ENCODE measurements at regions not wholly inside any gene's neighbourhood (a gene's known extent, or its start where the extent isn't known, plus 50 kb on each side); places are given as distances from the start of the nearest gene placed in this dataset.

DNA sequence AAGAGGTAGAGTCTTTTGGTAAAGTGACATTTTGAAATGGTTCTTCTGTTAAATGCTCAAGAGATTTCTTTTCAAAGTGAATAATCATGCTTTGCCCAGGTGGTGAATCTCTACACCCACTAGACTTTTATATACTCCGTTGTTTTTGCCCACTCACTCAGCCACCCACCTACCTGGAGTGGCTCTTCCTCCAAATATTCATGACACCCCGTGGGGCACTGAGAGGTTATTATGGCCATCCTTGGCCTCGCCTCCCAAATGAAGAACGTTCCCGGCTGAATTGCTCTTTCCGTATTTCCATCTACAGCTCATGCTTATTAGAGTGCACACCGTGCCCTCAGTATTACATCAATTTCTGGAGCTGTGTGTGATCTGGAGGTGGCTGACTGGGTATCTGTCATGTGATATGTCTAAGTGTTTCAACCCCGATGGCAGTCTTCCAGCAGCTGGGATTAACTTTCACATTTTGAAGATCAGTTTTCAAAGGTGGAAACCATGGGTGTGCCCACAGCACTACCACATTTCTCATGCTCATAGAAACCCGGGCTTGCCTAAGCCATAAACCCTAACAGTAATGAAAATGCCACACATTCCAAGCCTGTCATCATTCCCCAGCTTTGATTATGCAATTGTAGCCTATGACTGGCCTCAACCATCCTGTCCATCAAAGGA, 406.6 kb upstream of the MMADHC start:
- Histone ChIP-seq H3K27me3 (ENCODE audit: insufficient read depth, low read length) (no peaks in the 10 kb centered on the region), H3K4me3 (ENCODE audit: low read depth, low read length) (no peak overlapping the region), H3K27ac (ENCODE audit: low read depth, low read length) (no peak overlapping the region), H3K36me3 (ENCODE audit: insufficient read depth, low read length) (no peaks in the 10 kb centered on the region), H2AFZ (ENCODE audit: low read length, unreplicated experiment) (no peak overlapping the region), H3K79me2 (ENCODE audit: control insufficient read depth, insufficient read depth, low read length, unreplicated experiment) (no peaks in the 10 kb centered on the region), H3K4me1 (ENCODE audit: control insufficient read depth, insufficient read depth, low read length, unreplicated experiment) (peaks cover 43% of the 10 kb centered on the region)

DNA sequence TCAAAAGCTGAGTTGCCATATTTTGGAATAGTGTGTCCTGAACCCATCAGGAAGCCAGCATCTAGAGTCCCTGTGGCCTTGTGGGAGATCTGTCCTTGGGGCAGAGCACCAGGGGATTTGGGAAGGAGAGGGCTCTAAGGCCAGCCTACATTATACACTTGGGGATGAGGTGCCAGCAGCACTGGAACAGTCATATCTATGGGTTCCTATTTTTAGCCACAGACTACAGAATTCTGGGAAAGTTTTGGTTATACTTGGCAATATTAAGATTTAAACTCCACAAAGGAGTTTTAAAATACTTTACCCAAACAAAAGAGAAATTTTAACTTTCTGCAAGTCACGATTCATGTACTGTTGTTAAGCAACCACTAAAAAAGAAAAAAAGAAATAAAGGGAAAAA, 405.7 kb upstream of the MMADHC start:
- H3K4me3 ChIP-seq (ENCODE audit: low read depth, low read length): no peak overlapping the region
- H2AFZ ChIP-seq (ENCODE audit: low read length, unreplicated experiment): no peak overlapping the region
- H3K4me1 ChIP-seq (ENCODE audit: control insufficient read depth, insufficient read depth, low read length, unreplicated experiment): peaks cover 49% of the 10 kb centered on the region

DNA sequence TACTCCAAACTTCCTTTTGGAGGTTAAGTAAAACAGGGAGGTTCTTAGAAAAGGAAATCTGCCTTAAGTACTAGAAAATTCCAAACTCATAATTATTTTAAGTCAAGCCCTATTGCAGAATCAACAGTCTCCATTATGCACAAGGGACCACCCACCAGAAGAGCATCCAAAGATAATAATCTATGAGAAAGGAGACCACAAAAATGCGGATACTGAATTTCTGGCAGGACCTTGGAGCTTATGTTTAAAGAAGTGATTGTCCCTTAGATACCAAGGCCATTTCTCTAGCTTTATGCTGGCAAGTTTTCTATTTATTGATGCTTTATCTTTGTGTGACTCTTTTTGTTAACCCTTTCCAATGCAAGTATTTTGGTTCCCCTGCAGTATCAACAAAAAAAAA, 404.0 kb upstream of the MMADHC start:
- no peak overlapping the region for H3K27ac ChIP-seq (ENCODE audit: low read depth, low read length)
- H3K4me3 ChIP-seq (ENCODE audit: low read depth, low read length): no peak overlapping the region
- H3K36me3 ChIP-seq (ENCODE audit: insufficient read depth, low read length): no peaks in the 10 kb centered on the region
- H2AFZ ChIP-seq (ENCODE audit: low read length, unreplicated experiment): no peak overlapping the region
- no peaks in the 10 kb centered on the region for H3K79me2 ChIP-seq (ENCODE audit: control insufficient read depth, insufficient read depth, low read length, unreplicated experiment)
- no peaks in the 10 kb centered on the region for H3K27me3 ChIP-seq (ENCODE audit: insufficient read depth, low read length)
- H3K4me1 ChIP-seq (ENCODE audit: control insufficient read depth, insufficient read depth, low read length, unreplicated experiment): peaks cover 49% of the 10 kb centered on the region

More for the DNA sequence above, 405.7 kb upstream of the MMADHC start:
- no peaks in the 10 kb centered on the region for H3K79me2 ChIP-seq (ENCODE audit: control insufficient read depth, insufficient read depth, low read length, unreplicated experiment)
- H3K36me3 ChIP-seq (ENCODE audit: insufficient read depth, low read length): no peaks in the 10 kb centered on the region
- H3K27ac ChIP-seq (ENCODE audit: low read depth, low read length): no peak overlapping the region
- no peaks in the 10 kb centered on the region for H3K27me3 ChIP-seq (ENCODE audit: insufficient read depth, low read length)

DNA sequence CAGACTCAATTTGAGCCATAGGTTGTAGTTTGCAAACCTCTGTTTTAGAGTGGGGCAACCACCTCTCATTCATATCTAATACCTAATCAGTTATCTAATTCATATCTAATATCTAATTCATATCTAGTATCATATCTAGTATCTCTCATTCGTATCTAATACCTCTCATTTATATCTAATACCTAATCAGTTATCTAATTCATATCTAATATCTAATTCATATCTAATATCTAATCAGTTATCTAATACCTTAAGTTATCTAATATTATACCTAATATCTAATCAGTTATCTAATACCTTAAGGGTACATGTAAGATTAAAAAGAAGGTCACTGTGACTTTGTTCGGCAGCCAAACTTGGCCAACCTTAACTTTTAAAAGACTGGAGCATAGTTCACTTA, 403.4 kb upstream of the MMADHC start:
- no peaks in the 10 kb centered on the region for H3K79me2 ChIP-seq (ENCODE audit: control insufficient read depth, insufficient read depth, low read length, unreplicated experiment)
- no peak overlapping the region for H3K4me3 ChIP-seq (ENCODE audit: low read depth, low read length)
- H3K27me3 ChIP-seq (ENCODE audit: insufficient read depth, low read length): no peaks in the 10 kb centered on the region
- peaks cover 49% of the 10 kb centered on the region for H3K4me1 ChIP-seq (ENCODE audit: control insufficient read depth, insufficient read depth, low read length, unreplicated experiment)
- H3K27ac ChIP-seq (ENCODE audit: low read depth, low read length): no peak overlapping the region
- no peak overlapping the region for H2AFZ ChIP-seq (ENCODE audit: low read length, unreplicated experiment)
- H3K36me3 ChIP-seq (ENCODE audit: insufficient read depth, low read length): no peaks in the 10 kb centered on the region

DNA sequence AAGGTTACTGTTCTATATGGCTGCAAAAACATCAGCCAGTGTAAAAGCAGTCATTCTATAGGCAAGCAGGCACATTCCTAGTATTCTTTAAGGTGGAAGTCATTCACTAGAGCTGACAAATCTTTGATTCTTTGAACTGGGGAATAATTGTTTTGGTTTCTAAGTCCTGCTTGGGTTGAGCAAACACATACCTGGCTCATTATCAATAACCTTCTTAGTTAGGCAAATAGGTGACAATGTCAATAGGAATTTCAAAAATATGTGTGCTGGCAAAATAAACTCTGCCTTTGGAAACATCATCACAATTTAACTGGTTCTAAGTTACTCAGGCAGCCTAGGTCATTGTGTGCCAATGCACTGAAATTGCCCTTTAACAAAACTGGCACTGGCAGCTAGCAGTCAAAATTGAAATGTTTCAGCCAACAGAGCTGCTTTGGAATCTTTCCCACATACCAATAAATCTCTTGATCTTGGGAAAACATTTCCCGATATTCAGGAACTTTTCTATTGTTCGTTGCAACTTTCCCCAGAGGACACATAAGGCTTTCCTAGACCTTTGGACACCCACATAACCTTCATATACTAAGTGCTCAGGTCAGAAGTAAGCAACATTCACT, 402.0 kb upstream of the MMADHC start:
- no peaks in the 10 kb centered on the region for H3K36me3 ChIP-seq (ENCODE audit: insufficient read depth, low read length)
- no peaks in the 10 kb centered on the region for H3K27me3 ChIP-seq (ENCODE audit: insufficient read depth, low read length)
- H3K4me1 ChIP-seq (ENCODE audit: control insufficient read depth, insufficient read depth, low read length, unreplicated experiment): peaks cover 45% of the 10 kb centered on the region
- H3K4me3 ChIP-seq (ENCODE audit: low read depth, low read length): peak overlapping the region; percentile 19; the same call in 1 of the 2 replicates
- H2AFZ ChIP-seq (ENCODE audit: low read length, unreplicated experiment): peak overlapping the region; percentile 58
- H3K79me2 ChIP-seq (ENCODE audit: control insufficient read depth, insufficient read depth, low read length, unreplicated experiment): no peaks in the 10 kb centered on the region
- peak overlapping the region; percentile 56 for H3K27ac ChIP-seq (ENCODE audit: low read depth, low read length)

DNA sequence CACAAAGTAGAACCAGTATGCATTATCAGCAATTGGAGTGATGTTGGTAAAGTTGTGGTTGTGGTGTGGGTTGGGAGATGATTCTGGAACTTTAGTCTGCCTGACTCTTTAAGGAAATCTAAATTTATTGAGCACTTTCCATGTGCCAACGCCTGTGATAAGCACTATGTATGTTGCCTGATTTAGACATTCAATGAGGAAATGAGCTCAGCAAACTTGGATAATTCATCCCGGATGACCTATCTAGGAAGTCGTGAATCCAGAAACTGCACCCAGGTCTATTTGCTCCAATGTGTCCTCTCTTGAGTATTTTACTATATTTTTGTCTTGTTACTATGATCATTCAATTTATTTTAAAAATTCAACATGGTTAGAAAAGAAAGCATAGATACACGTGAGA, 400.8 kb upstream of the MMADHC start:
- Histone ChIP-seq H3K27ac (ENCODE audit: low read depth, low read length) (no peak overlapping the region), H3K4me1 (ENCODE audit: control insufficient read depth, insufficient read depth, low read length, unreplicated experiment) (peaks cover 35% of the 10 kb centered on the region), H3K36me3 (ENCODE audit: insufficient read depth, low read length) (no peaks in the 10 kb centered on the region), H3K79me2 (ENCODE audit: control insufficient read depth, insufficient read depth, low read length, unreplicated experiment) (no peaks in the 10 kb centered on the region), H3K4me3 (ENCODE audit: low read depth, low read length) (no peak overlapping the region), H2AFZ (ENCODE audit: low read length, unreplicated experiment) (no peak overlapping the region), H3K27me3 (ENCODE audit: insufficient read depth, low read length) (no peaks in the 10 kb centered on the region)

DNA sequence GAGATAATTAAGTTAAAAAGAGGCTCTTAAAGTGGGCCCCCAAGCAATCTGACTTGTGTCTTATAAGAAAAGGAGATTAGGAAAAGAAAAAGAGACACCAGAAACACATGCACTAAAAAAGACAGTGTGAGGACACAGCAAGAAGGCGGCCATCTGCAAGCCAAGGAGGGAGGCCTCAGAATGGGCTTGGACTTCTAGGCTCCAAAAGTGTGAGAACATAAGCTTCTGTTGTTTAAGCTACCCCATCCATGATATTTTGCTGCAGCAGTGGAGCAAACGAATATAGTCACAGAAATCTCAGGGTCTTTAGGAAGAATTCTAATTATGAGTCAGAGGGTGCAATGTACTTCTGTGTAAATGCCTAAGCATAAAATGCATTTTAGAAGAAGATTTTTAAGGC, 399.3 kb upstream of the MMADHC start:
- no peak overlapping the region for H2AFZ ChIP-seq (ENCODE audit: low read length, unreplicated experiment)
- no peak overlapping the region for H3K4me3 ChIP-seq (ENCODE audit: low read depth, low read length)
- no peaks in the 10 kb centered on the region for H3K36me3 ChIP-seq (ENCODE audit: insufficient read depth, low read length)
- H3K27ac ChIP-seq (ENCODE audit: low read depth, low read length): no peak overlapping the region
- H3K79me2 ChIP-seq (ENCODE audit: control insufficient read depth, insufficient read depth, low read length, unreplicated experiment): no peaks in the 10 kb centered on the region
- no peaks in the 10 kb centered on the region for H3K27me3 ChIP-seq (ENCODE audit: insufficient read depth, low read length)
- H3K4me1 ChIP-seq (ENCODE audit: control insufficient read depth, insufficient read depth, low read length, unreplicated experiment): peaks cover 27% of the 10 kb centered on the region

DNA sequence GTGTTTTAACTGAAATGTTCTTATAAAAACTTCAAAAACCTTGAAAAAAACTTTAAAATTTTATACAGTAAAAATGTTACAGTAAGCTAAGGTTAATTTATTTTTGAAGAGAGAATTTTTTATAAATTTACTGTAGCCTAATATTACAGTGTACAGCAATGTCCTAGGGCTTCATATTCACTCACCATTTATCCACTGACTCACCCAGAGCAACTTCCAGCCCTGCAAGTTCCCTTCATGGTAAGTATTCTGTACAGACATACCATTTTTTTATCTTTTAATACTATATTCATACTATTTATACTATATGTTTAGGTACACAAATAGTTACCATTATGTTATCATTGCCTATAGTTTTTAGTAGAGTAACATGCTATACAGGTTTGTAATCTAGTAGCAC, 396.7 kb upstream of the MMADHC start:
- Histone ChIP-seq H3K27ac (ENCODE audit: low read depth, low read length) (no peak overlapping the region), H3K36me3 (ENCODE audit: insufficient read depth, low read length) (no peaks in the 10 kb centered on the region), H3K27me3 (ENCODE audit: insufficient read depth, low read length) (no peaks in the 10 kb centered on the region), H2AFZ (ENCODE audit: low read length, unreplicated experiment) (no peak overlapping the region), H3K4me1 (ENCODE audit: control insufficient read depth, insufficient read depth, low read length, unreplicated experiment) (peaks cover 7% of the 10 kb centered on the region), H3K4me3 (ENCODE audit: low read depth, low read length) (no peak overlapping the region), H3K79me2 (ENCODE audit: control insufficient read depth, insufficient read depth, low read length, unreplicated experiment) (no peaks in the 10 kb centered on the region)

DNA sequence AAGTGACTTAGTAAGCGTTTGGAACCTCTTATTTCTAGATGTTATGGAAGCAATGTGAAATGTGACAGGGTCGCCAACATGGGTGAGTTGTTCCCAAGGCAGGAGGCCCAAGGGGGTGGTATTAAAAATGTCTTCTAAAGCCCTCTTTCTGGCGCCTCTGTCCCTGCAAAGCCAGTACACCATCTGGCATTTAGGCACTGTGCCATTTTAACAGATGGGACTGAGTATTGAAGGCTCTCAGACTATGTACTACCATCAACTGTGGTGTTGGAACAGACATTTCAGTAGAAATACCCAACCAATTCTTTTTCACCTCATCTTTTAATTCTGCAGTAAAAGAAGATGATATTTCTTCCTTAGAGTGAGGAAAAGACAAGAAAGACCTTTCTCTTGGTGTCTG, 384.5 kb upstream of the MMADHC start:
- no peaks in the 10 kb centered on the region for H3K4me1 ChIP-seq (ENCODE audit: control insufficient read depth, insufficient read depth, low read length, unreplicated experiment)
- no peaks in the 10 kb centered on the region for H3K36me3 ChIP-seq (ENCODE audit: insufficient read depth, low read length)

DNA sequence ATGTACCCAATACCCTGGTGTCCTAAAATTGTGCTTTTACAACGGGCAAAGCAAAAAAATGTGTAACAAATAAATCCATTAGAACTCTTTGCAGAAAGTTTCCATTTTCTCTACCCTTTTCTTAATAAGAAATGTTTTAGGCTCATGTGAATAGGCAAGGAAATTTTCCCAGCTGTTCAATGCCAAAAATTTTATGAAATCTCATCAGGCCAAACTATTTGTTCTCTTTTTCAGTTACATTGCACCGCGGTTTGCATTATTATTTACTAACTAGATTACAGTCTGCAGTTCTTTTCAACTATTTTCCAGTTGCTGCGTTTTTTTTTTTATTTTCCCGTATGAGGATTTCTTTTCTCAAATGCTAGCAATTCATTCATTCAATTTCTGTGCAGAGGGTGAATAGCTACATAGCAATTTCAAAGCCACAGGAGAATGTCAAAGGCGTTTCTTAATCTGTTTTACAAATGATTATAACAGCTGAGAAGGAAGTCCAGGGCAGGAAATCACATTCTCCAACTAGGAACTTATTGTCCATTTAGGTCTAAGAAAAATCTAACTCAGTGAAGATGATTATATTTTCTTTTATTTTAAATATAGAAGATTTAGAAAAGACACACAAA, 367.5 kb upstream of the MMADHC start:
- Histone ChIP-seq H2AFZ (ENCODE audit: low read length, unreplicated experiment) (no peak overlapping the region), H3K36me3 (ENCODE audit: insufficient read depth, low read length) (no peaks in the 10 kb centered on the region), H3K4me1 (ENCODE audit: control insufficient read depth, insufficient read depth, low read length, unreplicated experiment) (no peaks in the 10 kb centered on the region), H3K79me2 (ENCODE audit: control insufficient read depth, insufficient read depth, low read length, unreplicated experiment) (no peaks in the 10 kb centered on the region), H3K27me3 (ENCODE audit: insufficient read depth, low read length) (no peaks in the 10 kb centered on the region), H3K27ac (ENCODE audit: low read depth, low read length) (no peak overlapping the region), H3K4me3 (ENCODE audit: low read depth, low read length) (no peak overlapping the region)

More for the DNA sequence above, 384.5 kb upstream of the MMADHC start:
- Histone ChIP-seq H2AFZ (ENCODE audit: low read length, unreplicated experiment) (no peak overlapping the region), H3K27ac (ENCODE audit: low read depth, low read length) (no peak overlapping the region), H3K4me3 (ENCODE audit: low read depth, low read length) (no peak overlapping the region), H3K27me3 (ENCODE audit: insufficient read depth, low read length) (no peaks in the 10 kb centered on the region), H3K79me2 (ENCODE audit: control insufficient read depth, insufficient read depth, low read length, unreplicated experiment) (no peaks in the 10 kb centered on the region)

DNA sequence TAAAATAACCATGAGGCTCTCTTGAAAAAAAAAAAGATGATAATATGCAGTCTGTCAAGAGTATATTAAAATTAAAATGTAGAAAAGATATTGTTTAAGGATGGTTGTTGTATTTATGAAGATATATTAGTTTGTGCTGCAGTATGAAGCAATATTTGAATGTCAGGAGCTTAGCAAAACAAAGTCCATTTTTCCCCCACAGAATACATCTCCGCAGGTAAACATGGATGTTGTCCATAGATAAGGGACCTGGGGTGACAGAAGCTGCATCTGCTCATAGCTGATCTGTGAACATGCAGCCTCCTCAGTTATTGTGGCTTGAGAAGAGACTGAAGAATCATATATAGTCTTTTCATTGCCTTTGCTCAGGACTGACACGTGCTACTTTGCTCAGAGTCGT, 366.1 kb upstream of the MMADHC start:
- Histone ChIP-seq H3K4me3 (ENCODE audit: low read depth, low read length) (no peak overlapping the region), H3K27ac (ENCODE audit: low read depth, low read length) (no peak overlapping the region), H3K36me3 (ENCODE audit: insufficient read depth, low read length) (no peaks in the 10 kb centered on the region), H3K4me1 (ENCODE audit: control insufficient read depth, insufficient read depth, low read length, unreplicated experiment) (no peaks in the 10 kb centered on the region), H3K79me2 (ENCODE audit: control insufficient read depth, insufficient read depth, low read length, unreplicated experiment) (no peaks in the 10 kb centered on the region), H2AFZ (ENCODE audit: low read length, unreplicated experiment) (no peak overlapping the region), H3K27me3 (ENCODE audit: insufficient read depth, low read length) (no peaks in the 10 kb centered on the region)

Measured in ACC112 (cell line).